ENCODE measurements at regions not wholly inside any gene's neighbourhood (a gene's known extent, or its start where the extent isn't known, plus 50 kb on each side); places are given as distances from the start of the nearest gene placed in this dataset.
"Not testable (repeated sequence)": the region's sequence is repeated elsewhere in the genome, so short reads cannot be mapped to it uniquely, and the experiment has no call there.

- no peak for DNase-seq
Observed at GRCh38 chr2:100704711-100705110, 115.2 kb upstream of the NPAS2 start.

DNA sequence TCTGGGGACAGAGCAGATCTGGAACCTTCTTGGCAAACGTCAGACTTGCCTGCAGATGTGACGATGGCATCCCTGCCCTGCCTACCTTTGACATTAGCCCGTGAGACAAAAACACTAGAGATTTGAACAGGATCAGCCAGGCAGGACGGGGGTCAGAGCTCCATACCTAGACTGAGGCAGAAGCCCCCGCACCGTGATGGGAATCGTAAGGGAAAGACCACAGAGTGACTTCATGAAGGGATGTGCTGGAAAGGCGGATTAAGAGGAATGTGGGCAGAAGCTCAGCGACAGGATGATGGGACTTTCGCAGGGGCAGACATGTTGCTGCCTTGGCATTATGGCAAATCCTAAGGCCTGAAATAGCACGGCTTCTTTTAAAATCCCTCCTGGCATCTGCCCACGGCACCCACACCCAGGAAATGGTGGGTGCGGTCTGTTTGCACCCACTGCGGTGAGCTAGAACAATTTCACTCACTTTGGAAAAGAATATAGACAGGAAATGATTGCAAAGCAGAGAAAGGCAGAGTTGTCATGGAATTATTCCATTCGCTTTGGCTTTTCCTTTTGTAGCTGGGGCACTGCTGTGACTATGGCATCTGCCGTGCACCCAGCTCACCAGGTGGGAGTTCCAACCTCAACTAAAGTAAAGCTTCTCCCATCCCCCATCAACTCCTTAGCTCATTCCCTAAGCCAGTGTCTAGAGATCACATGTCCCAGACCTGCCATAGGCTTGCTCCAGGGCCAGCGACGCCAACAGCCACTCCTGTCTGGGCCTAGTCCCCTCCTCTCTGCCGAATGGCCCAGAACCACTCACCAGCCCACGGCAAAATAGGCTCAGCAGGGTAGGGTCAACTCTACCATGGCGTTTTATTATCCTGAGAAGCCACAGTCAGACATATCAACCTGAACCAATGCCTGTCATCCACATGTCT, 112.7 kb upstream of the NPAS2 start:
- DNase-seq = no peak

- no peak for DNase-seq
Observed at GRCh38 chr2:100708333-100708732, 111.6 kb upstream of the NPAS2 start.

DNA sequence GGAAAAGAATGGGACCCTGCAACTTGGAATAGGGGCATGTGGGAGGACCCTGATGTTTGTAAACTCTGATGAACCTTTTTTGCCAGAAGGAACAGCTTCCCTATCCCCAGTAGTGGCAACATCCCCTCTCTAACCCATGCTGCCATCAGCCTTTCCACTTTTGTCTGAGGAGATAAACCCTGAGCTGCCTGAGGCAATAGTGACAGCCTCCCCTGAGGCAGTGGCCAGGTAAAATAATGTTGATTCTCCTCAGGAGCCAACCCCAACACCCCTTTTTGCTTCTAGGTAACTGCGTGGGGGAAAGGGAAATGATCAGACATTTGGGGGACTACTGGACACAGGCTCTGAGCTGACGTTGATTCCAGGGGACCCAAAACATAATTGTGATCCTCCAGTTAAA, 106.8 kb upstream of the NPAS2 start:
- DNase-seq = no peak

DNA sequence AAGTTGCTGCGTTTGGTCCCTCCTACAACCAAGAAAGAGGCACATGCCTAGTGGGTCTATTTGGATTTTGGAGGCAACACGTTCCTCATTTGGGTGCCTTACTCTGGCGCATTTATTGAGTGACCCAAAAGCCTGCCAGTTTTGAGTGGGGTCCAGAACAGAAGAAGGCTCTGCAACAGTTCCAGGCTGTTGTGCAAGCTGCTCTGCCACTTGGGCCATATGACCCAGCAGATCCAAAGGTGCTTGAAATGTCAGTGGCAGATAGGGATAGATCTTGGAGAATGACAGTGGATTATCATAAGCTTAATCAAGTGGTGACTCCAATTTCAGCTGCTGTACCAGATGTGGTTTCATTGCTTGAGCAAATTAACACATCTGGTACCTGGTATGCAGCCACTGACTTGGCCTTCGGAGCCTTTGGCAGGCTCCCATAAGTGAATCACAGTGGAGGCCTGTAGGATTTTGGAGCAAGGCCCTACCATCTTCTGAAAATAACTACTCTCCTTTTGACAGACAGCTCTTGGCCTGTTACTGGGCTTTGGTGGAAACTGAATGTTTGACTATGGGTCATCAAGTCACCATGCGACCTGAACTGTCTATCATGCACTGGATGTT, 105.4 kb upstream of the NPAS2 start:
- DNase-seq = not testable (repeated sequence)

GRCh38 chr2:100715861-100716260, 104.1 kb upstream of the NPAS2 start:
- DNase-seq = not testable (repeated sequence)

- no peak for DNase-seq
Observed at GRCh38 chr2:100716581-100716980, 103.4 kb upstream of the NPAS2 start.

- DNase-seq = no peak
Observed at GRCh38 chr2:100718065-100718629, 101.8 kb upstream of the NPAS2 start.

DNA sequence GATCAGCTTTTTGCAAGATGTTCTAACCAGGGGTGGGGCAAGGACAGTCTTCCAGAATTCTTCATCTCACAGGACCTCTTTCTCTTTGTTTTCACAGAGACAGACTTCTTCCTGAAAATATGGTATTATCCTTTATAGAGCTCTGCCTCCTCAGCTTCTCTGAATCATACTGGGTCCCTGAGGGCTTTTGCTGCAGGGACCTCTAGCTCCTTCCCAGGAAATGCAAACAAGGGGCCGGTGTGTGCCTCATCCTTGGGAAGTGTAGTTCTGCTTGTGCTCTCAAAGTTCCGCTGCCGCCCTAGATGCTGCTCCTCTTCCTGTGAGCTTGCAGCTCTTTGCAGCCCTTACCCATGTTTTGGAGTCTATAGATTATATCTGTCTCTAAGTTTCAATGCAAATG, 99.5 kb upstream of the NPAS2 start:
- DNase-seq = no peak

- DNase-seq = no peak
Observed at GRCh38 chr2:100721693-100722092, 98.2 kb upstream of the NPAS2 start.

- no peak for DNase-seq
Observed at GRCh38 chr2:100722125-100722524, 97.8 kb upstream of the NPAS2 start.

- no peak for DNase-seq
Observed at GRCh38 chr2:100726866-100727265, 93.1 kb upstream of the NPAS2 start.

GRCh38 chr2:100730290-100730868, 89.6 kb upstream of the NPAS2 start:
- DNase-seq = peak; percentile 34

GRCh38 chr2:100731535-100731981, 88.4 kb upstream of the NPAS2 start:
- no peak for DNase-seq

GRCh38 chr2:100733391-100734187, 86.3 kb upstream of the NPAS2 start:
- no peak for DNase-seq

- DNase-seq = no peak
Observed at GRCh38 chr2:100736121-100736915, 83.6 kb upstream of the NPAS2 start.

DNA sequence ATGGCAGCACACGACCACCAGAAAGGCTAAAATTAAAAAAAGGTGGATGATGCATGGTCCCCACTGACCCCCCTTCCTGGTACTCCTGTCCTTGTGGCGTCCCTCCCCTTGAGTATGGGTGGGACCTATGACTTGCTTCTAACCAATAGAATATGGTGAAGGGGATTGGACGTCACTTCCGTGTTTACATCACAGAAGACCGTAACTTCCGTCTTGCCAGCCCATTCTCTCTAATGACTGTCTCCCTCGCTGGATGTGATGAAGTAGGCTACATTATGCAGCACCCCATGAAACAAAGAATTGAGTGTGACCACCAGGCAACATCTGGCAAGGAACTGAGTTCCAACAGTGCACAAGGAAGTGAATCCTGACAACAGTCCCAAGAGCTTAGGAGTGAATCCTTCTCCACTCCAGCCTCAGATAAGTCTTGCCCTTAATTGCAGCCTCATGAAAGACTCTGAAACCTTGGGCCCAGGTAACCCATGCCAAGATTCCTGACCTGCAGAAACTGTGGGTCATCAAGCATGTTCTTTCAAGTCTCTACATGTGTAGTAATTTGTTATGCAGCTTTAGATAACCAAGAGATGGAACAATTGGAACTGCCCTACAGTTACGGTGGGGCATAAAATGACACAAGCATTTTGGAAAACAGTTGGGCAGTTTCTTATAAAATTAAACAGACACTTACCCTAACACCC, 80.1 kb upstream of the NPAS2 start:
- DNase-seq = no peak

DNA sequence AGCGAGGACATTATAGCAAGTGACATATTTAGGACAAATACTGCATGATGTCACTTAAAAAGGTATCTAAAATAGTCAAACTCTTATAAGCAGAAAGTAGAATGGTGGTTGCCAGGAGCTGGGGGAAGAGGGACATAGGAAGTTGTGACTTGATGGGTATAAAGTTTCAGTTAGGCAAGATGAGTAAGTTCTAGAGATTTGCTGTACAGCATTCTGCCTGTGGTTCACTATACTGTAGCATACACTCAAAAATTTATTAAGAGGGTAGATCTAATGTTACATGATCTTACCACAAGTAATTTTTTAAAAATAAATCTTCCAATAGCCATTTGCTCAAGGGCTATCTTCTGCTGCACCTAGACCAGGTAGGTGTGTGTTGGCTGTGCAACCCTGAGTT, 78.1 kb upstream of the NPAS2 start:
- DNase-seq = no peak

GRCh38 chr2:100742277-100743254, 77.4 kb upstream of the NPAS2 start:
- DNase-seq = no peak

- no peak for DNase-seq
Observed at GRCh38 chr2:100743741-100744140, 76.2 kb upstream of the NPAS2 start.

Data from CD4-positive, alpha-beta T cell treated with Interleukin-15 for 1 hour (primary cell).